IMR-90 (cell line): ENCODE measurements at regions not wholly inside any gene's neighbourhood (a gene's known extent, or its start where the extent isn't known, plus 50 kb on each side); places are given as distances from the start of the nearest gene placed in this dataset.

Experiments used
- ATAC-seq: fragments of 200-7000 bp; cut with Tn5 transposase; 2 replicates; pipeline ENCODE4 v1.9.1; 2020; ENCODE audit warnings: low read depth, mild to moderate bottlenecking, moderate library complexity
- BruUV-seq: library from RNA; stranded (reverse); fragments of 400-500 nt; replicated peaks from 2 replicates; lab custom pipeline; 2021; lab: Mats Ljungman, UMichigan
- CTCF ChIA-PET: fragments of 300-600 bp; formaldehyde crosslinking; extraction: SDS; loops from one replicate; lab custom pipeline; 2021; ENCODE audit warnings: antibody characterized with exemption; lab: Yijun Ruan, JAX
- POLR2A ChIA-PET: fragments of 300-600 bp; sonication (Branson Sonifier 250); formaldehyde crosslinking; loops from one replicate; lab custom pipeline; 2022; ENCODE audit warnings: antibody characterized with exemption; ENCODE audit not compliant: unreplicated experiment; lab: Charles Lee
- DNase-seq: peaks from one replicate; pipeline ENCODE4 v3.0.0; 2013
- H2AFZ ChIP-seq: replicated peaks from 2 replicates; pipeline ENCODE3; 2013; ENCODE audit warnings: low read length, mild to moderate bottlenecking; ENCODE audit not compliant: poor library complexity
- H2AK5ac ChIP-seq: 2 replicates; pipeline ENCODE4 v1.6.1; 2013; ENCODE audit warnings: low read depth, low read length, inconsistent platforms
- H2AK9ac ChIP-seq: replicated peaks from 2 replicates; pipeline ENCODE3; 2013; ENCODE audit warnings: mild to moderate bottlenecking, low read depth, low read length, moderate library complexity; ENCODE audit not compliant: poor library complexity
- H2BK120ac ChIP-seq: 2 replicates; pipeline ENCODE4 v1.6.1; 2013; ENCODE audit warnings: low read depth, low read length, inconsistent platforms
- H2BK15ac ChIP-seq: 3 replicates; pipeline ENCODE4 v1.6.1; 2013; ENCODE audit warnings: low read depth, low read length, inconsistent platforms
- H2BK20ac ChIP-seq: 2 replicates; pipeline ENCODE4 v1.6.1; 2013; ENCODE audit warnings: low read depth, mild to moderate bottlenecking, inconsistent platforms, low read length, moderate library complexity
- H2BK5ac ChIP-seq: 2 replicates; pipeline ENCODE4 v1.6.1; 2013; ENCODE audit warnings: mild to moderate bottlenecking, low read depth, low read length, inconsistent platforms; ENCODE audit not compliant: poor library complexity, severe bottlenecking
- H3K14ac ChIP-seq: replicated peaks from 2 replicates; pipeline ENCODE4 v1.6.1; 2013; ENCODE audit warnings: low read depth, low read length, inconsistent platforms
- H3K18ac ChIP-seq: 2 replicates; pipeline ENCODE4 v1.6.1; 2013; ENCODE audit warnings: low read depth, low read length, control low read depth
- H3K23ac ChIP-seq: 2 replicates; pipeline ENCODE4 v1.6.1; 2013; ENCODE audit warnings: low read depth, low read length, inconsistent platforms
- H3K27ac ChIP-seq: 2 replicates; pipeline ENCODE4 v1.5.1; 2013; ENCODE audit warnings: mild to moderate bottlenecking, control low read depth, low read length; ENCODE audit not compliant: insufficient read depth
- H3K27me3 ChIP-seq: 2 replicates; pipeline ENCODE4 v1.6.1; 2013; ENCODE audit warnings: low read length; ENCODE audit not compliant: control insufficient read depth, insufficient read depth
- H3K36me3 ChIP-seq: 2 replicates; pipeline ENCODE4 v1.6.1; 2013; ENCODE audit warnings: low read length, mixed read lengths; ENCODE audit not compliant: control insufficient read depth, insufficient read depth
- H3K4ac ChIP-seq: 2 replicates; pipeline ENCODE4 v1.6.1; 2013; ENCODE audit warnings: low read depth, low read length, inconsistent platforms
- H3K4me1 ChIP-seq: 2 replicates; pipeline ENCODE4 v1.6.1; 2013; ENCODE audit warnings: low read length, mixed read lengths; ENCODE audit not compliant: control insufficient read depth, insufficient read depth
- H3K4me2 ChIP-seq: 2 replicates; pipeline ENCODE4 v1.6.1; 2013; ENCODE audit warnings: low read depth, mild to moderate bottlenecking, control low read depth, low read length, moderate library complexity
- H3K4me3 ChIP-seq: 2 replicates; pipeline ENCODE4 v1.5.1; 2013; ENCODE audit warnings: low read depth, mild to moderate bottlenecking, control low read depth, low read length, moderate library complexity; ENCODE audit not compliant: insufficient read depth
- H3K56ac ChIP-seq: 2 replicates; pipeline ENCODE4 v1.6.1; 2013; ENCODE audit warnings: low read length, inconsistent platforms; ENCODE audit not compliant: insufficient read depth; ENCODE audit errors: extremely low read depth
- H3K79me1 ChIP-seq, 2 experiments: 2 replicates each; pipeline ENCODE4 v1.6.1; 2013; ENCODE audit warnings: low read length in 2 of 2, inconsistent platforms in 1 of 2, low read depth in 1 of 2
- H3K9ac ChIP-seq: 2 replicates; pipeline ENCODE4 v1.6.1; 2013; ENCODE audit warnings: low read depth, low read length, control low read depth
- H3K9me1 ChIP-seq: 2 replicates; pipeline ENCODE4 v1.6.1; 2013; ENCODE audit warnings: low read length, inconsistent platforms; ENCODE audit not compliant: insufficient read depth
- H3K9me3 ChIP-seq: 2 replicates; pipeline ENCODE4 v1.6.1; 2013; ENCODE audit warnings: low read length; ENCODE audit not compliant: control insufficient read depth, insufficient read depth
- H4K20me1 ChIP-seq: 2 replicates; pipeline ENCODE4 v1.6.1; 2013; ENCODE audit warnings: low read length, inconsistent platforms; ENCODE audit not compliant: insufficient read depth
- H4K5ac ChIP-seq: 2 replicates; pipeline ENCODE4 v1.6.1; 2013; ENCODE audit warnings: mild to moderate bottlenecking, low read depth, low read length, control low read depth
- H4K8ac ChIP-seq, 2 experiments: 2 replicates each; pipeline ENCODE4 v1.6.1; 2013; ENCODE audit warnings: low read depth in 2 of 2, low read length in 2 of 2, control low read depth in 1 of 2, inconsistent platforms in 1 of 2
- H4K91ac ChIP-seq: 2 replicates; pipeline ENCODE4 v1.6.1; 2013; ENCODE audit warnings: low read depth, low read length, inconsistent platforms; ENCODE audit not compliant: insufficient read depth
- CEBPB ChIP-seq: IDR thresholded peaks from 2 replicates; pipeline ENCODE4 v1.6.1; 2012; ENCODE audit warnings: low read depth, low read length, improper control_type of control experiment
- MAFK ChIP-seq: IDR thresholded peaks from 2 replicates; pipeline ENCODE4 v1.6.1; 2012; ENCODE audit warnings: low read depth, low read length, improper control_type of control experiment
- MXI1 ChIP-seq: IDR thresholded peaks from 2 replicates; pipeline ENCODE4 v1.6.1; 2012; ENCODE audit warnings: low read depth, mild to moderate bottlenecking, low read length, moderate library complexity, borderline replicate concordance
- RAD21 ChIP-seq: IDR thresholded peaks from 2 replicates; pipeline ENCODE4 v1.6.1; 2012; ENCODE audit warnings: low read length, improper control_type of control experiment
- RCOR1 ChIP-seq: IDR thresholded peaks from 2 replicates; pipeline ENCODE4 v1.6.1; 2012; ENCODE audit warnings: mild to moderate bottlenecking, low read length, improper control_type of control experiment; ENCODE audit not compliant: insufficient replicate concordance
- WGBS, 2 experiments: methylation state at CpG; one replicate each; pipeline versions ENCODE4 v1.1.5 to v1.1.7; 2013; ENCODE audit warnings: missing lambda C conversion rate in 2 of 2; ENCODE audit not compliant: insufficient read length in 1 of 2; ENCODE audit errors: extremely low coverage in 2 of 2; 5-methylcytosine and 5-hydroxymethylcytosine counted together
- dilution Hi-C: fragments of 300-500 bp; cut with HindIII; formaldehyde crosslinking; loops from one replicate; pipeline ENCODE4 v1.14.3; 2018; ENCODE audit warnings: low sequenced_read_pairs; ENCODE audit not compliant: unreplicated experiment
- in situ Hi-C: fragments of 300-500 bp; cut with MboI; formaldehyde crosslinking; loops from 3 replicates; pipeline ENCODE4 v1.14.3; 2019; ENCODE audit warnings: low sequenced_read_pairs, inconsistent platforms, mixed read lengths
- intact Hi-C: fragments of 100-400 bp; cut with micrococcal nuclease; formaldehyde crosslinking; loops from 2 replicates; pipeline ENCODE4 v1.10.0; 2022

DNA sequence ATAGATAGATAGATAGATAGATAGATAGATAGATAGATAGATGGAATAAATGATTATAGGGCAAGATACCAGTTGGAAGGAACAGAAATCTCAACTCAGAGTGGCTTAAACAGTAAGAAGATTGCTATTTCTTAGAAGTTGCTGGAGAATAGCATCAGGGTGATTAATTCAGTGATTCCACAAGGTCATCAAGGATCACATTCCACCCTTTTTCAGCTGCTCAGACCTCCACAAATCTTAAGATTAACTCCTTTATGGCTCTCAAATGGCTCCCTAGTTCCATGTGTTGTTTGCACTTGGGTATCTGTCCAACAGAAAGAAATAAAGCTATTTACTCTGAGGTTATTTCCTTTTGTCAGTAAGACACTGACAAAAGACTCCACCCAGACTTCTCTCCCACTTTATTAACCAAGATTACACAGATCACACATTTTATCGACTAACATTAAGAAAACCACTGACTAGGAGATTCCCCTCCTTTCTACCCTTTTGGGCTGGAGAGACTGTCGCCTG lies 68.3 kb upstream of the KIF16B start:
- H2AK5ac ChIP-seq = no peak overlapping the region

More for the DNA sequence above, 68.3 kb upstream of the KIF16B start:
- H2AFZ ChIP-seq = no peak overlapping the region
- H3K79me1 ChIP-seq = no peaks in the 10 kb centered on the region
- no peaks in the 10 kb centered on the region for H3K4me1 ChIP-seq
- no peak overlapping the region for H4K91ac ChIP-seq
- POLR2A ChIA-PET = no interaction called here
- H3K4me2 ChIP-seq = no peak overlapping the region
- no peak overlapping the region for H2AK9ac ChIP-seq
- no peak overlapping the region for H3K4me3 ChIP-seq
- no peak for DNase-seq
- H2BK120ac ChIP-seq = no peak overlapping the region
- H3K18ac ChIP-seq = no peak overlapping the region
- no peaks in the 10 kb centered on the region; the same call in 1 of the 2 replicates for H3K27me3 ChIP-seq
- no peak overlapping the region for H2BK15ac ChIP-seq
- in situ Hi-C loops (no loop called here), dilution Hi-C loops (no loop called here), intact Hi-C loops (no loop called here)
- no peak overlapping the region for H3K4ac ChIP-seq
- no CpG with 5 or more reads among the region's 2 CpGs for WGBS, 2 experiments
- H3K36me3 ChIP-seq = no peaks in the 10 kb centered on the region
- no peak for ATAC-seq
- H2BK20ac ChIP-seq = no peak overlapping the region
- H4K5ac ChIP-seq = no peak overlapping the region
- no TSS peak for BruUV-seq
- H3K9me3 ChIP-seq = no peaks in the 10 kb centered on the region
- no peak overlapping the region for H3K9ac ChIP-seq
- no peak overlapping the region for H3K27ac ChIP-seq
- H3K23ac ChIP-seq = no peak overlapping the region
- no peaks in the 10 kb centered on the region for H4K20me1 ChIP-seq
- H2BK5ac ChIP-seq = no peak overlapping the region
- no peaks in the 10 kb centered on the region for H3K9me1 ChIP-seq
- no peak overlapping the region for H3K56ac ChIP-seq
- TF ChIP-seq MAFK = no peak
- TF ChIP-seq RAD21 = no peak
- TF ChIP-seq CEBPB = no peak
- TF ChIP-seq MXI1 = no peak
- TF ChIP-seq RCOR1 = no peak
- no peak overlapping the region for H4K8ac ChIP-seq
- CTCF ChIA-PET = no interaction called here
- H3K14ac ChIP-seq = no peak overlapping the region
